Right lobe of liver (tissue), 6 donors: ENCODE measurements at regions not wholly inside any gene's neighbourhood (a gene's known extent, or its start where the extent isn't known, plus 50 kb on each side); places are given as distances from the start of the nearest gene placed in this dataset.

ENCODE experiments used
- ATAC-seq, 4 donors: fragments of 200-7000 bp; cut with Tn5 transposase; one replicate each; pipeline ENCODE4 v1.9.1; 2020; ENCODE audit warnings: mild to moderate bottlenecking in 4 of 4, moderate library complexity in 4 of 4
- DNase-seq, 3 donors: peaks; one replicate each; pipeline ENCODE4 v3.0.0-alpha.2; 2020
- H3K27ac ChIP-seq, 3 donors: fragments of 200-600 bp; one replicate each; pipeline ENCODE4 v1.8.0; 2022
- H3K27me3 ChIP-seq, 2 donors: fragments of 200-600 bp; one replicate each; pipeline ENCODE4 v1.8.0; 2022
- H3K36me3 ChIP-seq, 4 donors: fragments of 200-600 bp; sonication (generic) in 1 of 4; one replicate each; pipeline versions ENCODE4 v1.5.1 to v1.8.0; 2017 to 2022; ENCODE audit warnings: control low read depth in 1 of 4
- H3K4me1 ChIP-seq, 4 donors: fragments of 200-600 bp; sonication (generic) in 1 of 4; one replicate each; pipeline versions ENCODE4 v1.5.1 to v1.8.0; 2017 to 2022; ENCODE audit warnings: control low read depth in 1 of 4
- H3K4me3 ChIP-seq, 3 donors: fragments of 200-600 bp; one replicate each; pipeline ENCODE4 v1.8.0; 2022
- H3K9me3 ChIP-seq, 4 donors: fragments of 200-600 bp; sonication (generic) in 1 of 4; one replicate each; pipeline versions ENCODE4 v1.5.1 to v1.8.0; 2017 to 2022; ENCODE audit warnings: control low read depth in 1 of 4
- POLR2A ChIP-seq: fragments of 450-650 bp; IDR thresholded peaks from one replicate; pipeline ENCODE4 v1.6.1; 2017; ENCODE audit warnings: antibody characterized with exemption, mild to moderate bottlenecking
- WGBS: methylation state at CpG from one replicate; pipeline ENCODE4 v1.1.6; 2018; ENCODE audit warnings: low coverage, low lambda C conversion rate; ENCODE audit not compliant: insufficient coverage; ENCODE audit errors: missing lambda C conversion rate; 5-methylcytosine and 5-hydroxymethylcytosine counted together
- intact Hi-C, 2 donors: fragments of 100-400 bp; cut with DNase I; formaldehyde crosslinking; loops; one replicate each; pipeline versions ENCODE4 v1.11.2 to v1.14.1; 2022
- TF ChIP-seq, protein P1 (sequence below), 4 donors: fragments of 200-600 bp in 3 of 4; fragments of 450-650 bp in 1 of 4; IDR thresholded peaks; one replicate each; pipeline versions ENCODE4 v1.5.1 to v1.8.0; 2016 to 2022; ENCODE audit warnings: antibody characterized with exemption in 4 of 4, mild to moderate bottlenecking in 2 of 4
- donor health status: DM: no; HTN: yes; CAD: no.
- donor health status: DM: no; HTN: no; CAD: no.
- donor health status: DM: no; HTN: no; CAD: no.
- donor health status: DM: no; HTN: yes; CAD: no.
- donor health status: DM: no; HTN: yes; CAD: no.

DNA sequence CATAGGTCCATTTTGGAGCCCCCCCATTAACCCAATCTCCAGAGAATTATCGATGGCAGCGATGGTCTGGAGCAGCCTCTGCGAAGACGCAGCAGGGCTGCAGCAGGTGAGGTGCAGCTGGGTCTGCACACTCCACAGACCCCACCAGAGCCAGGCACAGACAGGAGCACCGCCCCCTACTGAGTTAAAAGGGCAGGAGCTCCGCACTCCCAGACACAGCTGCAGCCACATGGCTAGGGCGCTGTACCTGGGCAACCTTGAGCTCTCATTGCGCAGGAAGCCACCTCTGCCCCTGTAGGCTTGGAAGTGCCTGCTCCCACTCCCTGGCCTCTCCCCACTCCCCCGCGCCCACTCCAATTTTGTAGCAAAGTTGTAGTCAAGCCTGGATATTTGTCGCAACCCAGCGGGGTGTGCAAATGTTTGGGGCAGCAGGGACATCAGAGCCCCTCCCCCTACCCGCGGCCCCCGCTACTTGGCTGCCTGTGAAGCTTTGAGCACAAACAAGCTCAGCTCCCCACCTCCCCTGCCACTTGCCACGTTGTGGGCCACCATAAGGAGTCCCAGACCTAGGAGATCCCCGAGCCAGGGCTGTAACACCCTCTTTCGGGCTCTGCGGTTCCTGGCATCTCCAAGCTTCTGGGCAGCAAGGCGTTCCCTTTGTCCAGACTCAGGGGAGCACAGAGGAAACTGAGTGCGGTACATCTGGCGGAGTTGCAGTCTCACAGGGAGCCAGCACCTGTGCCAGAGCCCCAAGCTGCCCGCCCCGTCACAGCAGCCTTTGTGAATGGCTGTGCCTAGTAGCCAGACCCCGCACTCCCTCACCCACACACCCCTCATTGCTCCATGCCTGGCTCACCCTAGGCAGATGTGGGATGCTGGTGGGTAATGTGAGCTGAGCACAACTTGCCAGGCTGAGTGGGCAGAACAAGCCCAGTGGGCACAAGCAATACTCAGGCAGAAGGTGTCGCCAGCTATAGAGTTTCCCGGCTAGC lies 949.7 kb upstream of the SLITRK1 start:
- ATAC-seq (peak in 1 of 4 donors; percentile 16), DNase-seq (no peak)
- H3K27me3 ChIP-seq, result no peaks in the 10 kb centered on the region
- TF ChIP-seq POLR2A, result no peak
- TF ChIP-seq, protein P1, sequence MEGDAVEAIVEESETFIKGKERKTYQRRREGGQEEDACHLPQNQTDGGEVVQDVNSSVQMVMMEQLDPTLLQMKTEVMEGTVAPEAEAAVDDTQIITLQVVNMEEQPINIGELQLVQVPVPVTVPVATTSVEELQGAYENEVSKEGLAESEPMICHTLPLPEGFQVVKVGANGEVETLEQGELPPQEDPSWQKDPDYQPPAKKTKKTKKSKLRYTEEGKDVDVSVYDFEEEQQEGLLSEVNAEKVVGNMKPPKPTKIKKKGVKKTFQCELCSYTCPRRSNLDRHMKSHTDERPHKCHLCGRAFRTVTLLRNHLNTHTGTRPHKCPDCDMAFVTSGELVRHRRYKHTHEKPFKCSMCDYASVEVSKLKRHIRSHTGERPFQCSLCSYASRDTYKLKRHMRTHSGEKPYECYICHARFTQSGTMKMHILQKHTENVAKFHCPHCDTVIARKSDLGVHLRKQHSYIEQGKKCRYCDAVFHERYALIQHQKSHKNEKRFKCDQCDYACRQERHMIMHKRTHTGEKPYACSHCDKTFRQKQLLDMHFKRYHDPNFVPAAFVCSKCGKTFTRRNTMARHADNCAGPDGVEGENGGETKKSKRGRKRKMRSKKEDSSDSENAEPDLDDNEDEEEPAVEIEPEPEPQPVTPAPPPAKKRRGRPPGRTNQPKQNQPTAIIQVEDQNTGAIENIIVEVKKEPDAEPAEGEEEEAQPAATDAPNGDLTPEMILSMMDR (IDR thresholded peaks at IDR 0.05), result no peak
- no peak overlapping the region for H3K4me3 ChIP-seq
- no peaks in the 10 kb centered on the region for H3K9me3 ChIP-seq
- H3K4me1 ChIP-seq, result no peaks in the 10 kb centered on the region
- no peaks in the 10 kb centered on the region for H3K36me3 ChIP-seq
- intact Hi-C loops, result no loop called here
- 59% methylated on average over 2 of the region's 27 CpGs for WGBS
- H3K27ac ChIP-seq, result no peak overlapping the region

DNA sequence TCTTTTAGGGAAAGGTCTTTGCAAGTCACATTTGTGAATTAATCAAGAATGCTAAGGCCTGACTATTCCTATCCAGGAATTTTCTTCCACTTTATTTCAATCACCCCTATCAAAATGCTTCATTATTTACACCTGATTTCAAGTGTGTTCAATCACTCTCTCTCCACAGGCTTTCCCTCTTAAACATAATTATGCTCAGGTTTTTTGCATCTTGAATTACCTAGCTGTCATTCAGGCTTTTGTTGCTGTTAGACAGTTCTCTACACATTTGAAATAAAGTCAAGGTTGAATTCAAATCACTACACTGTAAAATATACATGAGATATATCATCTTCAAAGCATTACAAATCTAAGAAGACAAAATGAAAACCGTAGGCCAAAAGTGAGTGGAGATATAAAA lies 941.3 kb upstream of the SLITRK1 start:
- Histone ChIP-seq H3K27me3 (no peaks in the 10 kb centered on the region), H3K9me3 (no peaks in the 10 kb centered on the region), H3K27ac (no peak overlapping the region), H3K36me3 (no peaks in the 10 kb centered on the region), H3K4me1 (no peaks in the 10 kb centered on the region), H3K4me3 (no peak overlapping the region)
- DNase-seq (no peak), ATAC-seq (no peak)
- intact Hi-C loops, result no loop called here
- no peak for TF ChIP-seq POLR2A
- TF ChIP-seq, protein P1 (IDR thresholded peaks at IDR 0.05), result no peak
- WGBS, result 35% methylated on average over 1 of the region's 1 CpG

DNA sequence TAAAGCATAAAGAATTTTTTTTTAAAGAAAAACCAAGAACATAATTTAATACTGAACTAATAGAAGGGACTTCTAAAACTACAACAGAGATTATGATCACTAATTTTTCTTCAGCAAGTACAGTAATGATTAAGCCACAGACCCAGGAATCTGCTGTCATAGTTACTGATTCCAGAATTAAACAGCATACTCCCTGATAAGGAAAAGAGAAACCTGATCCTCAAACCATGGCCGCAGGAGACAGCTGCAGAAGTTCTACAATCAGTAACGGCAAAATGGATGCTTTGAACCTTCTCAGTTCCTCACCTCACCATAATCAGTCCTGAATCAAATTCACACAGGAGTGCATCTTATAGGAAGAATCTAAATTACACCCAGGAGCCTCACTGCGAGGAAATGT lies 939.0 kb upstream of the SLITRK1 start:
- Histone ChIP-seq H3K4me1 (no peaks in the 10 kb centered on the region), H3K9me3 (no peaks in the 10 kb centered on the region), H3K36me3 (no peaks in the 10 kb centered on the region), H3K27ac (no peak overlapping the region), H3K27me3 (no peaks in the 10 kb centered on the region), H3K4me3 (no peak overlapping the region)
- intact Hi-C loops, result no loop called here
- TF ChIP-seq POLR2A, result no peak
- TF ChIP-seq, protein P1 (IDR thresholded peaks at IDR 0.05), result no peak
- ATAC-seq (no peak), DNase-seq (no peak)
- whole genome bisulfite sequencing, result 27% methylated on average over 3 of the region's 3 CpGs

DNA sequence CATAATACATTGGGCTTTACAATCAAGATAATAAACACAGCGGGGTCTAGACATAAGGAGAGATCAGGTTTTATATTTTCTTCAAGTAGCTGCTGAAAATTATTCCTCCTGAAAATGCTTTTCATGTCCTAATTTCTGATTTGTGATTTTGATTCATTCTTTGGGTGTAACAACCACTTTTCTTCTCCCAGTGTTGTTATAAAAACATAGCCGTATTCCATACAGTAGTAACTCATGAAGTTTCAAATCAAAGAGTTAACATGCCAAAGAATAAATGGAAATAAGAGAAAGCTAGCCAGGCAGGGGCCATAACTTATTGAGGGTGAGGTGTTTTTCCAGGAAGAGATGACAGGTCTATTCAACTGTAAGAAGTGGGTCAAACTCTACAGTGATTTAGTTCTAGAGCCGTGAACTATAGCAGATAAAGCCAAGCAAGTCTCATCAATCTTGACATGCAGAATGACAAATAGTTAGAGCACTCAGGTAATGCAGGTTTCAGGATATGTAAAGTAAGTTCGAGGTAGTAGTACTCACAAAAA lies 934.4 kb upstream of the SLITRK1 start:
- intact Hi-C loops, result no loop called here
- TF ChIP-seq POLR2A, result no peak
- TF ChIP-seq, protein P1 (IDR thresholded peaks at IDR 0.05), result no peak
- no peaks in the 10 kb centered on the region for H3K4me1 ChIP-seq
- DNase-seq (no peak), ATAC-seq (no peak)
- H3K27ac ChIP-seq, result no peak overlapping the region
- H3K27me3 ChIP-seq, result no peaks in the 10 kb centered on the region
- 40% methylated on average over 4 of the region's 4 CpGs for WGBS
- no peak overlapping the region for H3K4me3 ChIP-seq
- no peaks in the 10 kb centered on the region for H3K9me3 ChIP-seq
- H3K36me3 ChIP-seq, result no peaks in the 10 kb centered on the region
